ENCODE measurements at regions not wholly inside any gene's neighbourhood (a gene's known extent, or its start where the extent isn't known, plus 50 kb on each side); places are given as distances from the start of the nearest gene placed in this dataset.

DNA sequence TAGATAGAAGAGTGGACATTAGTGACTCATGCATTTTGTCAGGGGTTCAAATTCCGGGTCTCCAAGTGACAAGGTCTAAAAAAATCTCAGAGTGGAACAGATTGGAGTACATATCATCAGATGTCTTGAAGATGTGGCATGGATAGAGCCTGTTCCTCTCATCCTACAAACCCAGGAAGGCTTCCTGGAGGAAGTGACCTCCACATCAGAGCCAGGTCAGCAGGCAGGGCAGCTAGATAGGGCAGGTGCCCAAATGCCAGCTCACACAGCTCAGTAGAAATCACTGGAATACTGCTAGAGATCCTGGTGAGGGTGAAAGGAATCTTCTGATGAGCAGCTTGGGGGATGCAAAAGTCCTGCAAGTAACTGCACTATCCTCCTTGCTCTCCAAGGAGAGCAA lies 196.6 kb upstream of the SDK2 start:
- TF ChIP-seq POLR2A (IDR thresholded peaks at IDR 0.05), result no peak
- TF ChIP-seq, protein P1, sequence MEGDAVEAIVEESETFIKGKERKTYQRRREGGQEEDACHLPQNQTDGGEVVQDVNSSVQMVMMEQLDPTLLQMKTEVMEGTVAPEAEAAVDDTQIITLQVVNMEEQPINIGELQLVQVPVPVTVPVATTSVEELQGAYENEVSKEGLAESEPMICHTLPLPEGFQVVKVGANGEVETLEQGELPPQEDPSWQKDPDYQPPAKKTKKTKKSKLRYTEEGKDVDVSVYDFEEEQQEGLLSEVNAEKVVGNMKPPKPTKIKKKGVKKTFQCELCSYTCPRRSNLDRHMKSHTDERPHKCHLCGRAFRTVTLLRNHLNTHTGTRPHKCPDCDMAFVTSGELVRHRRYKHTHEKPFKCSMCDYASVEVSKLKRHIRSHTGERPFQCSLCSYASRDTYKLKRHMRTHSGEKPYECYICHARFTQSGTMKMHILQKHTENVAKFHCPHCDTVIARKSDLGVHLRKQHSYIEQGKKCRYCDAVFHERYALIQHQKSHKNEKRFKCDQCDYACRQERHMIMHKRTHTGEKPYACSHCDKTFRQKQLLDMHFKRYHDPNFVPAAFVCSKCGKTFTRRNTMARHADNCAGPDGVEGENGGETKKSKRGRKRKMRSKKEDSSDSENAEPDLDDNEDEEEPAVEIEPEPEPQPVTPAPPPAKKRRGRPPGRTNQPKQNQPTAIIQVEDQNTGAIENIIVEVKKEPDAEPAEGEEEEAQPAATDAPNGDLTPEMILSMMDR (IDR thresholded peaks at IDR 0.05), result no peak

Measured in esophagus squamous epithelium (tissue), 4 donors.